Esophagus (tissue), 2 donors: ENCODE measurements at regions not wholly inside any gene's neighbourhood (a gene's known extent, or its start where the extent isn't known, plus 50 kb on each side); places are given as distances from the start of the nearest gene placed in this dataset.
"Not testable (repeated sequence)": the region's sequence is repeated elsewhere in the genome, so short reads cannot be mapped to it uniquely, and the experiment has no call there.

Experiments
- H3K27ac ChIP-seq, 2 donors: one replicate each; pipeline ENCODE4 v1.5.1; 2013; ENCODE audit warnings: low read depth in 2 of 2, mild to moderate bottlenecking in 2 of 2, inconsistent platforms in 1 of 2, low read length in 1 of 2, moderate library complexity in 1 of 2
- H3K27me3 ChIP-seq, 2 donors: one replicate each; pipeline ENCODE4 v1.6.1; 2013; ENCODE audit warnings: low read length in 2 of 2, control low read depth in 1 of 2, mild to moderate bottlenecking in 1 of 2; ENCODE audit not compliant: insufficient read depth in 2 of 2, control insufficient read depth in 1 of 2
- H3K36me3 ChIP-seq, 2 donors: one replicate each; pipeline ENCODE4 v1.6.1; 2013; ENCODE audit warnings: low read length in 1 of 2; ENCODE audit not compliant: control insufficient read depth in 2 of 2, insufficient read depth in 2 of 2
- H3K4me1 ChIP-seq, 2 donors: one replicate each; pipeline ENCODE4 v1.6.1; 2013; ENCODE audit warnings: low read length in 1 of 2; ENCODE audit not compliant: control insufficient read depth in 2 of 2, insufficient read depth in 2 of 2
- H3K4me3 ChIP-seq, 2 donors: one replicate each; pipeline ENCODE4 v1.5.1; 2013; ENCODE audit warnings: low read length in 2 of 2, mild to moderate bottlenecking in 2 of 2, low read depth in 1 of 2, moderate library complexity in 1 of 2
- H3K9me3 ChIP-seq, 2 donors: one replicate each; pipeline ENCODE4 v1.6.1; 2013; ENCODE audit warnings: mild to moderate bottlenecking in 2 of 2, low read depth in 1 of 2, low read length in 1 of 2, moderate library complexity in 1 of 2; ENCODE audit not compliant: control insufficient read depth in 2 of 2, insufficient read depth in 1 of 2
- WGBS, 2 donors: extraction: QIAGEN DNeasy Blood & Tissue Kit; methylation state at CpG; one replicate each; pipeline ENCODE4 v1.1.7; 2013; 5-methylcytosine and 5-hydroxymethylcytosine counted together
- donor health status: healthy with polysubstance abuse.
- donor health status: Bipolar disorder and iron deficiency.

DNA sequence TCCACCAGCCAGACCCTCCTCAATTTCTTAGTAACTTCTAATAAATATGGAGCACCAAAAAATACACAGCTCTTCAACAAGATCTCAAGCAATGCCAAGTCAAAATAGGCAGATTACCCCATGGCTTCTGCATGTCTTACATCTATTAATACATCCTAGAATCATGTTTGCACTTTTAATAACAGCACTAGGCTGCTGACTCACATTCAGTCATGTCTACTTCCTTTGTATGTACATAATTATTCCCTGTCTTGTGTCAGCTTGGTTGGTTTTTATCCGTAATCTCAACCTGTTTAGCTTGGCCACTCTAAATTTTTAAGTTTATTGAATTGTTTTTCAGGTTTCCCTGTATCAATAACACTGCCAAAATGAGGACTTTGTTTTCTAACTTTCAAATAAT is 420.1 kb upstream of the ACVR2A start:
- WGBS, 2 donors = 60 to 64% methylated on average over 1 of the region's 1 CpG
- Histone ChIP-seq H3K4me1 (no peaks in the 10 kb centered on the region), H3K9me3 (no peaks in the 10 kb centered on the region), H3K27ac (no peak overlapping the region), H3K27me3 (no peaks in the 10 kb centered on the region), H3K36me3 (no peaks in the 10 kb centered on the region), H3K4me3 (no peak overlapping the region)

DNA sequence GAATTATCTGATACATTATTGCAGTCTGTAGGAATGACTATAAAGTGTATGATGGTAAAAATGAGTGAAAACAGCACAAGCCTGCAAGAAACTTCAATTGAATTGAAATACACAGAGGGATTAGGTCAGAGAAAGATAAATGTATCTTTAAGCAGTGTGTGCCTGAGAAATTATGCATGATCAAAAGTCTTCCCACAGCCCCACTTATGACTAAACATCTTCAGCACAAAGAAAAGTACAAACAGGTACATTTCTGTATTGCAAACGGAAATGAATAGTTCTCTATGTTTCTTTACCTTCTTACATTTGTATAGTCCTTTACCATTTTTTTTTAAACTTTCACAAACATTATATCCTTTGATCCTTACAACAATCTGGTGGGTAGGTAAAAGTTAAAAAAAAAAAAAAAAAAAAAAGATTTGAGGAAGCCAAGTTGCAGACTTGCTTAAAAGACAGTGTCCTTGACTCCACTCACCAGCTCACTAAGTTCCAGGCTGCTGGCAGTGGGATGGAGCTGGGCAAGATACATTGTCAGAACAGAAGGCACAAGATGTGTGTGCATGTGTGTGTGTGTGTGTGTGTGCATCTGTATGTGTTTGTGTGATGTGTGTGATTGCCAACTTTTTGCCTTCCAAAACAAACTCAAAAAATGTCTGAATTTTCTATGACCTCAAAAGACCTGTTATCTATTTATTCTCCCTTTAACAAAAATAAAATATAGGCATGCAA is 423.7 kb upstream of the ACVR2A start:
- Histone ChIP-seq H3K27me3 (no peaks in the 10 kb centered on the region), H3K9me3 (no peaks in the 10 kb centered on the region), H3K27ac (no peak overlapping the region), H3K4me3 (no peak overlapping the region), H3K4me1 (no peaks in the 10 kb centered on the region), H3K36me3 (no peaks in the 10 kb centered on the region)
- 61 to 76% methylated on average over 1 of the region's 1 CpG for WGBS, 2 donors

DNA sequence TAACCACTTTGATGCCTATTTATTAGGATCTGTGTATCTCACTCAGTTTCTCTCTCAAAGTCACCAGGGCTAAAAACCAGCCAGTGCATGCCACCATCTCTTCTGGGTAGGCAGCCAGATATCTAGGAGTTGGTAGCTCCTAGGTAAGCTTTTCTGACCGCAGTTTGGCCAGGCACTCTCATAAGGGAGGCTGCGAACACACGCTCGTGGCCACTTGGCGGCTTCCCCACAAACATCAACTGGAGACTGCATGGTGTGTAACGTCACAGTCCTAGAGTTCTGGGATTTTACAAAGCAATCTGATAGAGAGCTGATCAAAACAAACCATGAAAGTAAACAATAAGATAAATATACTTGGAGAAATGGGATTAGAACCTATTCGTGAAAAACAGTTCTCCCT is 424.3 kb upstream of the ACVR2A start:
- no peak overlapping the region for H3K27ac ChIP-seq
- H3K4me3 ChIP-seq = no peak overlapping the region
- H3K36me3 ChIP-seq = no peaks in the 10 kb centered on the region
- no peaks in the 10 kb centered on the region for H3K27me3 ChIP-seq
- no peaks in the 10 kb centered on the region for H3K4me1 ChIP-seq
- 64 to 71% methylated on average over 7 of the region's 7 CpGs for WGBS, 2 donors
- no peaks in the 10 kb centered on the region for H3K9me3 ChIP-seq

DNA sequence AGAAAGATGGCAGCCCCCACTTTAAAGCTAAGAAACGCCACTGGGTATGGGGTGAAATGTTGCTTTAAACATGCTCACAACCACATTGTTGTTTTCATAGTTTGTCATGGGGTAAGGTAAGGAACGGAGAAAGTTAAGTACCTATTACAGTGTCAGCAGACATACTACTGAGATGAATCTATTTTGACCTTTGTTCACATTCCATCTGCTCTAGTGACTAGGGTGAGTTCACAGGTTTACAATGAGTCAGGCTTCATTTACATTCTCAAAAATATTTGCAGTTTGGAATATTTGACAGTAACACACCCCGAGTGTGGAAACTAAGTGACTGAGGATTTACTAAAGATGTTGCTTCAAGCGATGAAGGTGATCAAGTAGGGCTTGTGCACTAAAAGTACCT is 428.7 kb upstream of the ACVR2A start:
- H3K9me3 ChIP-seq = no peaks in the 10 kb centered on the region
- no peak overlapping the region for H3K27ac ChIP-seq
- no peaks in the 10 kb centered on the region for H3K36me3 ChIP-seq
- peaks cover 0 to 4% of the 10 kb centered on the region in 2 donors for H3K4me1 ChIP-seq
- WGBS, 2 donors = 72 to 78% methylated on average over 4 of the region's 4 CpGs
- no peaks in the 10 kb centered on the region for H3K27me3 ChIP-seq
- H3K4me3 ChIP-seq = no peak overlapping the region

DNA sequence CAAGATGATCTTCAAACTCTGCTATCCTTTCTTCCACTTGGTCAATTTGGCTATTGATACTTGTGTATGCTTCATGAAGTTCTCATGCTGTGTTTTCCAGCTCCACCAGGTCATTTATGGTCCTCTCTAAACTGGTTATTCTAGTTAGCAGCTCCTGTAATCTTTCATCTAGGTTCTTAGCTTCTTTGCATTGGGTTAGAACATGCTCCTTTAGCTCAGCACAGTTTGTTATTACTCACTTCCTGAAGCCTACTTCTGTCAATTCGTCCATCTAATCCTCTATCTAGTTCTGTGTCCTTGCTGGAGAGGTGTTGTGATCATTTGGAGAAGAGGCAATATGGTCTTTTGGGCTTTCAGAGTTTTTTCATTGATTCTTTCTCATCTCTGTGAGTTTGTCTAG is 430.2 kb upstream of the ACVR2A start:
- H3K4me1 ChIP-seq, H3K9me3 ChIP-seq, H3K4me3 ChIP-seq, H3K27me3 ChIP-seq, H3K36me3 ChIP-seq, H3K27ac ChIP-seq: not testable (repeated sequence)
- WGBS, 2 donors = 38 to 42% methylated on average over 1 of the region's 1 CpG

DNA sequence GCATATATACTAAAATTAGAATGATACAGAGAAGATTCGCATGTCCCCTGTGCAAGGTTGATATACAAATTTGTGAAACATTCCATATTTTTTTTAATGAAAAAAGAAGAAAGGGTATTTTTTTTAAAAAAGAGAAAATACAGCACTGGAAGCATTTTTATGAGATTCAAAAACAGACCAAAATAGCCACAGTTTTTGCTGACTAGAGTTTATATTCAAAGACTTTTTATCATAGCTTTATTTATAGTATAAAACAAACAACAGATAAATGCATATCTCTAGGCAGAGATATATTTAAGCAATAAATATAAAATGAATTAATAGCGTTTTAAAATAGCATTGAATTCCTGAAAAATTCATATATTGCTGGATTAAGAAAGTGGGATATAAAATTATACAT is 436.5 kb upstream of the ACVR2A start:
- Histone ChIP-seq H3K4me1 (no peaks in the 10 kb centered on the region), H3K4me3 (no peak overlapping the region), H3K27me3 (no peaks in the 10 kb centered on the region), H3K9me3 (no peaks in the 10 kb centered on the region), H3K27ac (no peak overlapping the region), H3K36me3 (no peaks in the 10 kb centered on the region)
- 76 to 81% methylated on average over 2 of the region's 2 CpGs for WGBS, 2 donors

DNA sequence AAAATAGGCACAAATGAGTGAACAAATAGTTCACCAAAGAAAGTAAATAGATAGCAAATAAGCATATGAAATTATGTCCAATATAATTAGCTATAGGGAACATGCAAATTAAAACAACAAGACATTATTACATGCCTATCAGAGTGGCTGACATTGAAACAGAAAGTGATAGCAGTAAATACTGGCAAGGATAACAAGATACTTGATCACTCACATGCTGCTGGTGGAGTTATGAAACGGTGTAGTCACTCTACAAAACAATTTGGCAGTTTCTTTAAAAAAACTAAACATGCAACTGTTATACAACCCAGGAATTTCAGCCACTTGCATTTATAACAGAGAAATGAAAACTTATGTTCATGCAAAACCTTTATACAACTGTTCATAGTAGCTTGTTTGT is 439.2 kb upstream of the ACVR2A start:
- Histone ChIP-seq H3K36me3 (no peaks in the 10 kb centered on the region), H3K4me1 (no peaks in the 10 kb centered on the region), H3K27me3 (no peaks in the 10 kb centered on the region), H3K4me3 (no peak overlapping the region), H3K9me3 (no peaks in the 10 kb centered on the region), H3K27ac (no peak overlapping the region)
- 9 to 12% methylated on average over 1 of the region's 1 CpG for WGBS, 2 donors

DNA sequence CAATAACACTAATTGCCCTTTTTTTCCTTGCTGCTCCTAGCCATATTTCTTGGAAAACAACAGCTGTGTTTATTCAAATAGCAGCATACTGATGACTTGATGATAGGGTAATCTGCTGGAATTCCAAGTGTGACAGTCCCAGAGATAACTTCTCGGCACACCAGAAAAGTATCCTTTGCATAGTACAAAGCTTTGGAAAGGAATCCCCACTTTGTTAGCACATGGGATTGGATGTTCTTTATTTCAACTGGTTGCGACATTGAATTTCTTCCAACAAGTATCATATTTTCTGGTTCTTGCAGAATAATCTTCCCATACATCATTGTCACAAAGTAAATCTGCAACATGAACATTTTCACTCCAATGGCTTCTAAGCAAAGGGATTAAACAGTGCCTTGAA is 445.8 kb upstream of the ACVR2A start:
- WGBS, 2 donors = 55 to 61% methylated on average over 2 of the region's 2 CpGs

DNA sequence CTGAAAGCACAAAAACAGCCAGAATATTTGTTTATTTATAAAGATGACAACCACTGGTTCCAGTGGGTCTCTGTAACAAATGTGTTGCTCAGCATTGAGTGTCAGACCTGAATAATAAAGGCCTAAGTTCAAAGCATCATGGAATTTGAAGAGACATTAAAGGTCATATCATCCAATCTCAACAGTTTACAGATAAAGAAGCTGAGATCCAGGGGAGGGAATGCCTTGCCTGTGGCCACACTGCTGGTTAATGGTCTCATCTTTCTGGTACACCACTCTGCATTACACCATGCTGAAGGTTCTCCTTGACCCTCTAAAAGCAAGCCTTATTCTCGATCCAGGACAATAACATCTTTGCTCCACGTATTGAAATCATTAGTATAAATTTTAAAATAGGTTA is 446.5 kb upstream of the ACVR2A start:
- no peaks in the 10 kb centered on the region for H3K9me3 ChIP-seq
- no peak overlapping the region for H3K27ac ChIP-seq
- H3K36me3 ChIP-seq = no peaks in the 10 kb centered on the region
- no peak overlapping the region for H3K4me3 ChIP-seq
- H3K27me3 ChIP-seq = peaks cover 0 to 3% of the 10 kb centered on the region in 2 donors
- H3K4me1 ChIP-seq = no peaks in the 10 kb centered on the region
- WGBS, 2 donors = 71 to 73% methylated on average over 2 of the region's 2 CpGs

More for the DNA sequence above, 445.8 kb upstream of the ACVR2A start:
- Histone ChIP-seq H3K27me3 (peaks cover 0 to 3% of the 10 kb centered on the region in 2 donors), H3K4me1 (no peaks in the 10 kb centered on the region), H3K4me3 (no peak overlapping the region), H3K36me3 (no peaks in the 10 kb centered on the region), H3K27ac (no peak overlapping the region), H3K9me3 (no peaks in the 10 kb centered on the region)

DNA sequence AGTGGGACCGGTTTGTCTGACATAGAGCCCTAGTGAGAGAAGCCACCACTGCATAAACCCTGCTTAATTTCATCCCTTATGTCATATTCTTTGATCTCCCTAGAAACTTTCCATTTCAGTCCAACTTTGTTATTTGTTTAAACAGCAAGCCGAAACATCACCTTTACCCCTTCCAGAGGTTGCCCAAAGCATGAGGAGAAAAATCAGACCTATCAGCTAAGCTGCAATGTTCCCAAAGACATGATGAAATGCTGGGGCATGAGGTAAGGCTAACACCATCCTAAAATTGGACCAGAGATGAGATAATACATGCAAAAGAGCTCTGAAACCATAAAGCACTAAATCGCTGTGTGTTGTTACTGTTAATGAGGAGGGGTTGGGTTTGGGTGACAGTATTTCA is 447.9 kb upstream of the ACVR2A start:
- no peaks in the 10 kb centered on the region for H3K9me3 ChIP-seq
- no peaks in the 10 kb centered on the region for H3K36me3 ChIP-seq
- peaks cover 0 to 3% of the 10 kb centered on the region in 2 donors for H3K27me3 ChIP-seq
- H3K4me1 ChIP-seq = no peaks in the 10 kb centered on the region
- no peak overlapping the region for H3K27ac ChIP-seq
- 94 to 95% methylated on average over 3 of the region's 3 CpGs for WGBS, 2 donors
- no peak overlapping the region for H3K4me3 ChIP-seq
